ENCODE measurements at regions not wholly inside any gene's neighbourhood (a gene's known extent, or its start where the extent isn't known, plus 50 kb on each side); places are given as distances from the start of the nearest gene placed in this dataset.

DNA sequence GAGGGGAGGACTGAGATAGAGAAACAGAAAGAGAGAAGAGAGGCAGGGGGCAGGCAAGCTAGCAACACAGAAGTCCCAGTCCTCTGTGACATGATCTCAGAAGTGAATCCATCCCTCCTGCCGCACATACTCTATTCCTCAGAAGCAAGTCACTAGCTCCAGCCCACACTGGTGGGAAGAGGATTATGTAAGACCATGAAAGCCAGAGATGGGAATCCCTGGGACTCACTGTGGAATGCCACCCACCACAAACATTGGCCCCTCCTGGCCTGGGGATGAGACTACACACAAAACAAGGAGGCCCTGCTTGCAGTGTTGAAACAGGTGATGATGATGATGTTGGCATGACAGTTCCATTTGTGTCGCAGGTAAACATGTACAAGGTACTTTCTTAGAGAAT is 419.9 kb downstream of the IRS2 start:
- no peak for TF ChIP-seq CTCF (optimal IDR thresholded peaks at IDR 0.05 in 1 of 3, IDR thresholded peaks at IDR 0.05 in 1 of 3, conservative IDR thresholded peaks at IDR 0.05 in 1 of 3; ENCODE audit: extremely low read depth in 1 of 3, insufficient read depth in 2 of 3, low read length in 3 of 3)
- no peak for TF ChIP-seq EZH2 (IDR thresholded peaks at IDR 0.05; ENCODE audit: low read length)
